T-helper 1 cell treated with Interleukin-12 subunit alpha and Interleukin-12 subunit beta and Interleukin-4 antibody, amounts not matched to agents 30 μg/mL and 1 μg/mL, for 36 hours (primary cell): ENCODE measurements at regions not wholly inside any gene's neighbourhood (a gene's known extent, or its start where the extent isn't known, plus 50 kb on each side); places are given as distances from the start of the nearest gene placed in this dataset.

Experiments used
- H3K27ac Mint-ChIP-seq: one replicate; pipeline ENCODE4 v1.8.0; 2021; ENCODE audit warnings: mild to moderate bottlenecking, mixed read lengths
- H3K27me3 Mint-ChIP-seq: one replicate; pipeline ENCODE4 v1.8.0; 2021; ENCODE audit warnings: low read depth, mixed read lengths
- H3K36me3 Mint-ChIP-seq: one replicate; pipeline ENCODE4 v1.8.0; 2021; ENCODE audit warnings: low read depth, mixed read lengths
- H3K4me1 Mint-ChIP-seq: one replicate; pipeline ENCODE4 v1.8.0; 2021; ENCODE audit warnings: low read depth, mixed read lengths
- H3K4me3 Mint-ChIP-seq: one replicate; pipeline ENCODE4 v1.8.0; 2021; ENCODE audit warnings: mild to moderate bottlenecking, moderate library complexity, mixed read lengths
- H3K9me3 Mint-ChIP-seq: one replicate; pipeline ENCODE4 v1.8.0; 2021; ENCODE audit warnings: mixed read lengths

DNA sequence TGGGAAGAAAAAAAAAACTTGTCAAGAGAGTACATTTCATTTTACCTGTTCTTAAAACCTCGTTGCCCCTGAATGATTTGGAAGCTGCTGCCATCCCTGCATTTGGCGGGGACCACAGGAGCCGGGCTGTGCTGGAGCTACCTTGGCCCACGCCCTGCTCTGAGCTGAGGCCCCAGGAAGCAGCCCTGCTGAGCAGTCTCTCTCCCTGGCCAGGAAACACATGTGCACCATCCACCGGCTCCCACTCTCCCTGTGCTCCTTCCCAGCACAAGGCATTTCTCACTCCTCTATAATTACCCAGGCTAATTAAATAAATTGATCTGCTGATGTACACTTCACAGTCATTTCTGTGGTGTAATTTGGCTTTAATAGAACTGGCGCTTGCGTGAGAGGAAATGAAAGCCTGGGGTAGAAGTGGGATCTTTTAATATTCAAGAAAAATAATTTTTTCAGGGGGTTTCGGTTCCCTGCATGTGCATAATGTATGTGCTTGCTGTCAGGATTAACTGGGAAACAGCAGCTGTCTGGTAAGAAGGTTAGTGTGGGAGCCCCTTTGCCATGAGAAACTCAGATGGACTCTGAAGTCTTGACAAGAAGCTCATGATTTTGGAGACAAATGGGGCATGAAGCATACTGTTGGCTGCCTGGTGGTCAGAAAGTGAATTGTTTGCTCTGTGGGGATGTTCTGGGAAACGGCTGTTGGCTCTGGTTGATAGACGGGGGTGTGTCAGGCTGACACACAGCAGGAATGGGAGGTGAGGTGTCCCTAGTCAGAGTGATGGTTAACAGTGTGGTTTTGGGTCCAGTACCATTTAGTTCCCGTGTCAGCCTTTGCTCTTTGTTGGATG, 252.3 kb upstream of the EEF2KMT start:
- Mint-ChIP-seq H3K27ac (no peak overlapping the region), H3K4me1 (no peaks in the 10 kb centered on the region), H3K4me3 (no peak overlapping the region), H3K27me3 (no peaks in the 10 kb centered on the region), H3K9me3 (peaks cover 4% of the 10 kb centered on the region), H3K36me3 (no peaks in the 10 kb centered on the region)

DNA sequence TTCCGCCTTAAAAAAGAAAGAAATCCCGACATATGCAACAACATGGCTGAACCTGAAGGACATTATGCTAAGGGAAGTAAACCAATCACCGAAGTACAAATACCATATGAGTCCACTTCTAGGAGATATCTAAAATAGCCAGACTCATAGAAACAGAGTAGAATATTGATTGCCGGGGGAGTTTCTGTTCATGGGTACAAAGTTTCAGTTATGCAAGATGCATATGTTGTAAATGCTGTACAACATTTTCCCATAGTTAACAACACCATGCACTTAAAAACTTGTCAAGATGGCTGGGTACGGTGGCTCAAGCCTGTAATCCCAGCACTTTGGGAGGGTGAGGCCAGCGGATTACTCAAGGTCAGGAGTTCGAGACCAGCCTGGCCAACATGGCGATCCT, 251.5 kb upstream of the EEF2KMT start:
- Mint-ChIP-seq H3K27me3 (no peaks in the 10 kb centered on the region), H3K4me1 (no peaks in the 10 kb centered on the region), H3K9me3 (peaks cover 4% of the 10 kb centered on the region), H3K27ac (no peak overlapping the region), H3K36me3 (no peaks in the 10 kb centered on the region), H3K4me3 (no peak overlapping the region)

GRCh38 chr16:5347561-5347960, 250.0 kb upstream of the EEF2KMT start:
- H3K4me1 Mint-ChIP-seq: no peaks in the 10 kb centered on the region
- no peak overlapping the region for H3K27ac Mint-ChIP-seq

DNA sequence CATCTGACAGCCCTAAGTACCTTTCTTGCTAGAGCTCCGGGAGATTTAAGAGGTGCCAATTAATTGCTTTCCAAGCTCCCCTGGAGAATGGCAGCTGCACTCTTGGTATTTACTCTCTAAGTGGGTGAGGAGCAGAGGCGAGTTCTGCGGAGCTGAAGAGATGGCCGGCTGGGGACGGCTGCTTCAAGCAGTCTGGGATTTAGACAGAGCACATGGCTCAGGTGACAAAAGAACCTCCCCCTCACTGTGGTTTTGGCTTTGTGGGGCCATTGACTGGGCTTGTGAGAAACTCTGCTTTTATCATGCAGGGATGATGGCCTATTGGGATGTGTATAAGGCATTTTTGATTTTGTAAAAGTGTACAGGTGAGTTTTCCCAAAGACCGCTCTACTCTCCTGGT, 239.3 kb upstream of the EEF2KMT start:
- no peaks in the 10 kb centered on the region for H3K9me3 Mint-ChIP-seq
- H3K4me1 Mint-ChIP-seq: no peaks in the 10 kb centered on the region
- H3K36me3 Mint-ChIP-seq: no peaks in the 10 kb centered on the region
- no peak overlapping the region for H3K4me3 Mint-ChIP-seq
- H3K27me3 Mint-ChIP-seq: no peaks in the 10 kb centered on the region
- no peak overlapping the region for H3K27ac Mint-ChIP-seq

More at GRCh38 chr16:5347561-5347960, 250.0 kb upstream of the EEF2KMT start:
- H3K36me3 Mint-ChIP-seq: no peaks in the 10 kb centered on the region
- peaks cover 4% of the 10 kb centered on the region for H3K9me3 Mint-ChIP-seq
- no peaks in the 10 kb centered on the region for H3K27me3 Mint-ChIP-seq
- no peak overlapping the region for H3K4me3 Mint-ChIP-seq

DNA sequence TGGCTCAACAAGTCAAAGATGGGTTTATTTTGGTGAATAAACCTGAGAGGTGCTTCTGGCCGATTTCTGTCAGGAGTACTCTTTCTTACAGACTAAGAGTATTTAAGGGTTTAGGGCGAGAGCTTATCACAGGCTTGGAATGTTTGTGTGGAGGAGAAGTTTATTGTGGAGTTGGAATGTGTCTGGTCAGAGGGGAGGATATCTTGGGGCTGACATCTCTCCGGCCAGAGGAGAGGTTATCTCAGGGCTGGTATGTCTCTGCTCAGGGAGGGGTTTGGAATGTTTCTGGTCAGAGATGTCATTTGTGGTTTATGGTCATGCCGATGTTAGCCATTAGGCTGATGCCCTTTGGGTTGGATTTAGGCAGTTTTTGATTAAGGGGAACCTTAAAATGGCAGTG, 236.4 kb upstream of the EEF2KMT start:
- no peaks in the 10 kb centered on the region for H3K36me3 Mint-ChIP-seq
- no peaks in the 10 kb centered on the region for H3K4me1 Mint-ChIP-seq
- no peak overlapping the region for H3K27ac Mint-ChIP-seq
- no peak overlapping the region for H3K4me3 Mint-ChIP-seq
- no peaks in the 10 kb centered on the region for H3K27me3 Mint-ChIP-seq
- peaks cover 8% of the 10 kb centered on the region for H3K9me3 Mint-ChIP-seq

DNA sequence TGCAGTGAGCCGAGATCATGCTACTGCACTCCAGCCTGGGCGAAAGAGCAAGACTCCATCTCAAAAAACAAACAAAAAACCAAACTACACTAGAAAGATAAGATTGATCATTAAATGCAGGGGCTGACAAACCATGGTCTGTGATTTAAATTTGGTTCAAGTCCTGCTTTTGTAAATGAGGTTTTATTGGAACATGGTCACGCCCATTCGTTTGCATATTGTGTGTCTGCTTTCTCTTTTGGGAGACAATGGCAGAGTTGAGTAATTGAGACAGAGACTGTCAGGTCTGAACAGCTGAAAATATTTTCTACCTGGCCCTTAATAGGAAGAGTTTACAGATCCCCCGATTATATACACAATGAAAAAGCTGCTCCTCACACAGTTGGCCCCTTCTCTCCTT, 235.5 kb upstream of the EEF2KMT start:
- Mint-ChIP-seq H3K4me1 (no peaks in the 10 kb centered on the region), H3K27ac (no peak overlapping the region), H3K36me3 (no peaks in the 10 kb centered on the region), H3K27me3 (no peaks in the 10 kb centered on the region), H3K9me3 (peaks cover 13% of the 10 kb centered on the region), H3K4me3 (no peak overlapping the region)

DNA sequence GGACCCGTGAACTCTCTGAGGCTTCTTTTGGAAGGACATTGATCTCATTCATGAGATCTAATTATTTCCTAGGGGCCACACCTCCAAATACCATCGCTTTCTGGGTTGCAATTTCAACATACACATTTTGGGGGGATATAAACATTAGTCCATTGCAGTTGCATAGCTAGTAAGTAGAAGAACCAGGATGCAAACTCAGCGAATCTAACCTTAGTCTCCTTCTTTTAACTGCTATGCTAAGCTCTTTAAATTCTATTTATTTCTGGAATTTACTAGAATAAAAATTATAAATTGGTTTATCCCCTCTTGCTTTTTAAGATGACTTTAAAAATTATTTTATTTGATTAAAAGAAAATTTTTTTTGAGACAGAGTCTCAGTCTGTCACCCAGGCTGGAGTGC, 232.5 kb upstream of the EEF2KMT start:
- Mint-ChIP-seq H3K27me3 (no peaks in the 10 kb centered on the region), H3K4me3 (no peak overlapping the region), H3K9me3 (peaks cover 15% of the 10 kb centered on the region), H3K36me3 (no peaks in the 10 kb centered on the region), H3K27ac (no peak overlapping the region), H3K4me1 (no peaks in the 10 kb centered on the region)

- H3K9me3 Mint-ChIP-seq: peaks cover 15% of the 10 kb centered on the region
- no peak overlapping the region for H3K4me3 Mint-ChIP-seq
- H3K4me1 Mint-ChIP-seq: no peaks in the 10 kb centered on the region
- H3K27ac Mint-ChIP-seq: no peak overlapping the region
- H3K27me3 Mint-ChIP-seq: no peaks in the 10 kb centered on the region
- no peaks in the 10 kb centered on the region for H3K36me3 Mint-ChIP-seq
Observed at GRCh38 chr16:5328546-5328945, 231.0 kb upstream of the EEF2KMT start.

- H3K4me1 Mint-ChIP-seq: no peaks in the 10 kb centered on the region
- no peaks in the 10 kb centered on the region for H3K36me3 Mint-ChIP-seq
- no peak overlapping the region for H3K4me3 Mint-ChIP-seq
Observed at GRCh38 chr16:5326395-5326794, 228.8 kb upstream of the EEF2KMT start.

DNA sequence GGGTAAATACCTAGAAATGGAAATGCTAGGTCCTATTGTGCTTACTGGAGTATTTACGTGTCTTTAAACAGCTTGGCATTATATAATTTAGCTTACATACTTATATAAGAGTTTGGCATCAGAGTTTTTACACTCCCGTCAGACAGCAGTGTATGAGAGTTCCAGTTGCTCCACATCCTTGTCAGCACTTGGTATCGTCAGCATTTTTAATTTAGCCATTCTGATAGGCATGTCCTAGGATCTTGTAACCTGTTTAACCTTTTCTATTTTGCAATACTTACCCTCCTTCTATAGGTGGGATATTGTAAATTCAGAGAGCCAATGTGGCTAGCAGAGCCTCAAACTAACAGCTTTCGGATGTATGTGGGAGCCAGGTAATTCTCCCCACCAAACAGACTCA, 228.3 kb upstream of the EEF2KMT start:
- Mint-ChIP-seq H3K4me1 (no peaks in the 10 kb centered on the region), H3K27ac (no peak overlapping the region), H3K27me3 (no peaks in the 10 kb centered on the region), H3K36me3 (no peaks in the 10 kb centered on the region), H3K9me3 (peaks cover 13% of the 10 kb centered on the region), H3K4me3 (no peak overlapping the region)

More at GRCh38 chr16:5326395-5326794, 228.8 kb upstream of the EEF2KMT start:
- Mint-ChIP-seq H3K27me3 (no peaks in the 10 kb centered on the region), H3K27ac (no peak overlapping the region), H3K9me3 (peaks cover 18% of the 10 kb centered on the region)

DNA sequence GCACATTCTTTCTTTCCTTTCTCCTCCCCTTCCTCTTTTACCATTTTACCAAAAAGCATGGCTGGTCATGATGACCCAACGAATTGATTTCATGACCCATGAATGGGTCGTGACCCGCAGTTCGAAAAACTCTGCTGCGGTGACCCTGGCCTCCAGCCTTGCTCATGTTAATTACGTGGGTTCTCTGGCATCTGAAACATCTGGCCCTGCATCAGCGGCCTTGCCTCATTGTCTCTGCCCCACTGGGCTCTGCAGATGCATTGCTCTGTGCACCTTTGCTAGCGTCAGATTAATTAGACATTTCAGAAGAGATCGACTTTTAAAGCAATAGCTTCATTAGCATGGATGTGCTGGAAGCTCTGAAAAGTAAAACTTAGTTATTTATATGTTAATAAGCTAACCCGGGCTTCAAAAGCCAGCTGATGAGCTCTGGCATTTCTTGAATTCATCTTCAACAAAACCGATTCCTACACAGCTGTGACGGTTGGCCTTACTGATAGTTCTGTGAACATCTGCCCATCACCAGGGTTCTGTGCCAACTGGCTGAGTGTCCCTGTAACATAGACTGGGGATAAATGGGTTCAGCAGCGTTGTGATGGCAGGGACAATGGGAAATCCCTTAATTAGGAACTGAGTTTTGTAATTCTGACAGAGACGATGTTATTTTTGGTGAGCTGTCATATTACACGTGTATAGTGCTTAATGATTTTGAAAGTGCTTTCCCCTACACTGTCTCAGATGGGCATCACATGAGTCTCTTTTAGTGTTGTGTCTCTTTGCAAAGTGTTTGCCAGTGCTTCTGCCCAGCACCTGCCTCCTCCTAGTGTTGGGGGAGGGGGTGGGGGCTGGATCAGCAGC, 225.9 kb upstream of the EEF2KMT start:
- no peak overlapping the region for H3K27ac Mint-ChIP-seq
- no peaks in the 10 kb centered on the region for H3K4me1 Mint-ChIP-seq
- peaks cover 9% of the 10 kb centered on the region for H3K9me3 Mint-ChIP-seq
- H3K4me3 Mint-ChIP-seq: no peak overlapping the region
- H3K27me3 Mint-ChIP-seq: no peaks in the 10 kb centered on the region
- no peaks in the 10 kb centered on the region for H3K36me3 Mint-ChIP-seq

DNA sequence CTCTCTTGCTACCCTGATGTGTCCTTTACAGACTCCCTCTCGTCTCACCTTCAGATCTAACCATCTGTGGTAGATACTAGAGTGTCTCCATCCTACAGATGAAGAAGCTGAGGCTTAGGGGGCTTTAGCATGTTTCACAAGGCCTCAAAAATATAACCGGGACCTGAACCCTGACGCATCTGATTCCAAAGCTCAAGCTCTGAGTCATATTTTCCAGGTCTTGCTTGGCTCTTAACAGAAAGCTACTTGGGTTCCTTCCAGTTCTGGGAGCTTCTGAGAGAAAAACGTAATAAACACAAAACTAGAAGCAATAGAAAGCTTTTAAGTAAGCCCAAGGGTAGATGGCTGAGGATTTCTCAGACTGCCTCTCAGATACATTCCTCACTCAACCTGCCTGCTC, 224.3 kb upstream of the EEF2KMT start:
- Mint-ChIP-seq H3K36me3 (no peaks in the 10 kb centered on the region), H3K27me3 (no peaks in the 10 kb centered on the region)

DNA sequence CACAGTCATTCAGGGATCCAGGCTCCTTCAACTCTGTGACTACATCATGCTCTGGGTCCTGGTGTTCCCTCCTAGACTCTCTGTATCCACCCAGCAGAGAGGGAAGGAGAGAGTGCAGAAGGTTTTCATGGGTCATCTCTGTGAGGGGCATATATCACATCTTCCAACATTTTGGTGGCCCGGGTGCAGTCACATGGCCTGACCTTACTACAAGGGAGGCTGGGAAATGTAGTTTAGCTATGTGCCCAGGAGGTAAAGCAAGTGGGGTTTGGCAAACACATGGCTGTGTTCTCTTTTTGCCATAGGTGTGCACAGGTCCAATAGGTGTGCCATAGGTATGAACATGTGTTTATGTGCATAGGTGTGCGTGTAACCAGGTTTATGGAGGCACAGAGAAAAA, 222.2 kb upstream of the EEF2KMT start:
- Mint-ChIP-seq H3K27ac (no peak overlapping the region), H3K36me3 (no peaks in the 10 kb centered on the region), H3K9me3 (peaks cover 4% of the 10 kb centered on the region), H3K4me1 (no peaks in the 10 kb centered on the region), H3K4me3 (no peak overlapping the region), H3K27me3 (no peaks in the 10 kb centered on the region)

More for the DNA sequence above, 224.3 kb upstream of the EEF2KMT start:
- H3K4me1 Mint-ChIP-seq: no peaks in the 10 kb centered on the region
- peaks cover 4% of the 10 kb centered on the region for H3K9me3 Mint-ChIP-seq
- H3K4me3 Mint-ChIP-seq: no peak overlapping the region
- H3K27ac Mint-ChIP-seq: no peak overlapping the region

- H3K27ac Mint-ChIP-seq: no peak overlapping the region
- no peaks in the 10 kb centered on the region for H3K27me3 Mint-ChIP-seq
- no peaks in the 10 kb centered on the region for H3K4me1 Mint-ChIP-seq
- no peaks in the 10 kb centered on the region for H3K36me3 Mint-ChIP-seq
- H3K9me3 Mint-ChIP-seq: no peaks in the 10 kb centered on the region
- no peak overlapping the region for H3K4me3 Mint-ChIP-seq
Observed at GRCh38 chr16:5315914-5316313, 218.3 kb upstream of the EEF2KMT start.

DNA sequence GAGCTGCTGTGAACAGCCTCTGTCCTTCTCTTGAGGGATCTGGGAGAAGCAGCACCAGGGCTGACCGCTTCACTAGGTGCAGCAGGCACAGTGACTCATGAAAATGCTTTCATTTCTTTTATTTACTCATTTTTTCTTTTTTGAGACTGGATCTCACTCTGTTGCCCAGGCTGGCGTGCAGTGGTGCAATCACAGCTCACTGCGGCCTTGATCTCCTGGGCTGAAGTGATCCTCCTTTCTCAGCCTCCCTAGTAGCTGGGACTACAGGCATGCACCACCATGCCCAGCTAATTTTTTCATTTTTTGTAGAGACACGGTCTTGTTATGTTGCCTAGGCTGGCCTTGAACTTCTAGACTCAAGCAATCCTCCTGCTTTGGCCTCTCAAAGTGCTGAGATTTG, 216.8 kb upstream of the EEF2KMT start:
- H3K27me3 Mint-ChIP-seq: no peaks in the 10 kb centered on the region
- no peak overlapping the region for H3K4me3 Mint-ChIP-seq
- no peak overlapping the region for H3K27ac Mint-ChIP-seq
- no peaks in the 10 kb centered on the region for H3K9me3 Mint-ChIP-seq
- no peaks in the 10 kb centered on the region for H3K36me3 Mint-ChIP-seq
- no peaks in the 10 kb centered on the region for H3K4me1 Mint-ChIP-seq
